Vagina (tissue), 2 donors: ENCODE measurements at regions not wholly inside any gene's neighbourhood (a gene's known extent, or its start where the extent isn't known, plus 50 kb on each side); places are given as distances from the start of the nearest gene placed in this dataset.

Experiments
- DNase-seq, 2 donors: peaks; one replicate each; pipeline ENCODE4 v3.0.0-alpha.2; 2017; ENCODE audit errors: extremely low spot score in 2 of 2
- H3K27ac ChIP-seq: fragments of 200-600 bp; sonication (generic); one replicate; pipeline ENCODE4 v1.5.1; 2019
- H3K27me3 ChIP-seq: fragments of 200-600 bp; sonication (generic); one replicate; pipeline ENCODE4 v1.5.1; 2019
- H3K36me3 ChIP-seq, 2 donors: fragments of 200-600 bp; sonication (generic); one replicate each; pipeline ENCODE4 v1.5.1; 2017 to 2019
- H3K4me1 ChIP-seq: fragments of 200-600 bp; sonication (generic); one replicate; pipeline ENCODE4 v1.5.1; 2019
- H3K4me3 ChIP-seq, 2 donors: fragments of 200-600 bp; sonication (generic); 1 replicate in 1 of 2; 2 replicates in 1 of 2; pipeline ENCODE4 v1.5.1; 2016 to 2019
- H3K9me3 ChIP-seq: fragments of 200-600 bp; sonication (generic); one replicate; pipeline ENCODE4 v1.5.1; 2019
- CTCF ChIP-seq, 3 experiments: fragments of 450-650 bp in 2 of 3; fragments of 200-600 bp in 1 of 3; sonication (generic) in 1 of 3; IDR thresholded peaks; one replicate each; pipeline ENCODE4 v1.5.1; 2017 to 2019; ENCODE audit warnings: antibody characterized with exemption in 3 of 3, mild to moderate bottlenecking in 2 of 3, moderate library complexity in 2 of 3
- POLR2A ChIP-seq, 2 donors: fragments of 450-650 bp; IDR thresholded peaks; one replicate each; pipeline ENCODE4 v1.6.1; 2017; ENCODE audit warnings: antibody characterized with exemption in 2 of 2, mild to moderate bottlenecking in 2 of 2, moderate library complexity in 2 of 2
- POLR2AphosphoS5 ChIP-seq, 2 donors: sonication (generic); formaldehyde crosslinking; IDR thresholded peaks; one replicate each; pipeline ENCODE4 v1.9.0; 2017; ENCODE audit warnings: antibody characterized with exemption in 2 of 2, mild to moderate bottlenecking in 2 of 2, low read depth in 1 of 2; ENCODE audit not compliant: insufficient read depth in 1 of 2
- intact Hi-C: fragments of 100-400 bp; cut with DNase I; formaldehyde crosslinking; loops from one replicate; pipeline ENCODE4 v1.15.1; 2023

- intact Hi-C loops = no loop called here
- H3K4me3 ChIP-seq = no peak overlapping the region
- H3K9me3 ChIP-seq = no peaks in the 10 kb centered on the region
- DNase-seq = no peak
- no peaks in the 10 kb centered on the region for H3K36me3 ChIP-seq
- no peak overlapping the region for H3K27ac ChIP-seq
- no peaks in the 10 kb centered on the region for H3K4me1 ChIP-seq
- no peaks in the 10 kb centered on the region for H3K27me3 ChIP-seq
- TF ChIP-seq POLR2A (IDR thresholded peaks at IDR 0.05) = no peak
- no peak for TF ChIP-seq CTCF (IDR thresholded peaks at IDR 0.05)
- no peak for TF ChIP-seq POLR2AphosphoS5 (IDR thresholded peaks at IDR 0.05; ENCODE audit: insufficient read depth in 1 of 2, low read depth in 1 of 2)
Measured at GRCh38 chr14:44701563-44702263, 194.6 kb upstream of the FSCB start.

DNA sequence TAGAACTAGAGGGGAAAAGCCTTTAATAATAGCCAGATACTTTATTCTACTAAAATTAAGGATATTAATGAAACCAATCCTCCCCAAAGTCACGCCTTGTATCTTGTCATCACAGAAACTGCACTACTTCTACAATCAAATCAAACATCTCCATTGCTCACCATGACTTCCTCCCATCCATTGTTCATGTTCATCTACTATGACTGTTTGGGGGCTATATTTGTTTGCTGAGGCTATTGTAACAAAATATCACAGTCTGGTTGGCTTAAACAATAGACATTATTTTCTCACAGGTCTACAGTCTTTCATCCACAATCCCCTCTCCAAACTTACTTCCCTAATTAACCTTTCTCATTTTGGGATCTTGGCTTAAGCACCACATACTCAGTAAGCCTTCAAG is 193.6 kb upstream of the FSCB start:
- intact Hi-C loops = no loop called here
- H3K4me3 ChIP-seq = no peak overlapping the region
- H3K9me3 ChIP-seq = no peaks in the 10 kb centered on the region
- H3K27me3 ChIP-seq = no peaks in the 10 kb centered on the region
- no peaks in the 10 kb centered on the region for H3K36me3 ChIP-seq
- H3K27ac ChIP-seq = no peak overlapping the region
- no peak for TF ChIP-seq POLR2AphosphoS5 (IDR thresholded peaks at IDR 0.05; ENCODE audit: insufficient read depth in 1 of 2, low read depth in 1 of 2)
- TF ChIP-seq POLR2A (IDR thresholded peaks at IDR 0.05) = no peak
- no peak for TF ChIP-seq CTCF (IDR thresholded peaks at IDR 0.05)
- no peaks in the 10 kb centered on the region for H3K4me1 ChIP-seq
- DNase-seq = no peak

- Histone ChIP-seq H3K27me3 (no peaks in the 10 kb centered on the region), H3K27ac (no peak overlapping the region), H3K4me3 (no peak overlapping the region), H3K36me3 (no peaks in the 10 kb centered on the region), H3K9me3 (no peaks in the 10 kb centered on the region), H3K4me1 (no peaks in the 10 kb centered on the region)
- DNase-seq = no peak
- intact Hi-C loops = no loop called here
- TF ChIP-seq POLR2AphosphoS5 (IDR thresholded peaks at IDR 0.05; ENCODE audit: insufficient read depth in 1 of 2, low read depth in 1 of 2) (no peak), POLR2A (IDR thresholded peaks at IDR 0.05) (no peak), CTCF (IDR thresholded peaks at IDR 0.05) (no peak)
Measured at GRCh38 chr14:44700184-44700583, 193.1 kb upstream of the FSCB start.

- Histone ChIP-seq H3K36me3 (no peaks in the 10 kb centered on the region), H3K27me3 (no peaks in the 10 kb centered on the region), H3K4me1 (no peaks in the 10 kb centered on the region), H3K27ac (no peak overlapping the region), H3K9me3 (no peaks in the 10 kb centered on the region), H3K4me3 (no peak overlapping the region)
- TF ChIP-seq CTCF (IDR thresholded peaks at IDR 0.05) (no peak), POLR2AphosphoS5 (IDR thresholded peaks at IDR 0.05; ENCODE audit: insufficient read depth in 1 of 2, low read depth in 1 of 2) (no peak), POLR2A (IDR thresholded peaks at IDR 0.05) (no peak)
- DNase-seq = no peak
- intact Hi-C loops = no loop called here
Measured at GRCh38 chr14:44699391-44699790, 192.3 kb upstream of the FSCB start.

DNA sequence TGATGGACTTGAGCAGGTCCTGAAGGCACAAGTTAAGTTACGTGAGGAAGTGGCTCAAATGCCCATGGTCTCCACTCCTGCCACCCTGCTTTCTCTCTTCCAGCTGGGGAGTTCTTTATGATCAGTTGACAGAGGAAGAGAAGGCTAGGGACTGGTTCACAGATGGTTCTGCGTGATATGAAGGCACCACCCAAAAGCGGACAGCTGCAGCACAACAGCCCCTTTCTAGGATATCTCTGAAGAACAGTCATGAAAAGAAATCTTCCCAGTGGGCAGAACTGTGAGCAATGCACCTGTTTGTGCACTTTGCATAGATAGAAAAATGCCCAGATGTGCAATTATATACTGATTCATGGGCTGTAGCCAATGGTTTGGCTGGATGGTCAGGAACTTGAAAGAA is 162.4 kb upstream of the FSCB start:
- Histone ChIP-seq H3K4me3 (no peak overlapping the region), H3K27ac (no peak overlapping the region), H3K36me3 (no peaks in the 10 kb centered on the region), H3K27me3 (no peaks in the 10 kb centered on the region), H3K4me1 (no peaks in the 10 kb centered on the region), H3K9me3 (no peaks in the 10 kb centered on the region)
- no peak for TF ChIP-seq POLR2AphosphoS5 (IDR thresholded peaks at IDR 0.05; ENCODE audit: insufficient read depth in 1 of 2, low read depth in 1 of 2)
- TF ChIP-seq CTCF (IDR thresholded peaks at IDR 0.05) = no peak
- no peak for TF ChIP-seq POLR2A (IDR thresholded peaks at IDR 0.05)
- DNase-seq = no peak
- intact Hi-C loops = no loop called here
